ENCODE measurements at regions not wholly inside any gene's neighbourhood (a gene's known extent, or its start where the extent isn't known, plus 50 kb on each side); places are given as distances from the start of the nearest gene placed in this dataset.

DNA sequence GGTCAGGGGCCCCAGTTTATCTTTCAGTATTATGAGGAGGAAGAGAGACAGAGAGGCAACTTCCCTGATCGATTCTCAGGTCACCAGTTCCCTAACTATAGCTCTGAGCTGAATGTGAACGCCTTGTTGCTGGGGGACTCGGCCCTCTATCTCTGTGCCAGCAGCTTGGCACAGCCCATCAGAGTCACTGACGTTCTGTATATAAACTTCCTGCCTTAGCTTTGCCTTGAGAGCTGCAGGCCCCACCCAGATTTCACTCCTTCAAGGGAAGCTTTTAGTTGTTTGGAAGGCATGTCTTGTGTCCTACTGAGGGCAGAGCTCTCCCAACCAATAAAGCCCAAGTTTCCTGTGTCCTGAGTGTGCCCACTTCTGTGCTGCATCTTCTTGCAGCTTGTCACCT is 242.5 kb upstream of the PRSS58 start:
- Histone ChIP-seq H3K4me3 (replicated peaks in 1 of 4; ENCODE audit: control extremely low read depth in 1 of 4, insufficient read depth in 1 of 4, low read depth in 3 of 4, low read length in 4 of 4) (no peak overlapping the region), H3K27me3 (ENCODE audit: control insufficient read depth, insufficient read depth, low read length) (peaks cover 5% of the 10 kb centered on the region), H3K9me3 (ENCODE audit: control insufficient read depth, insufficient read depth, low read depth, low read length) (no peaks in the 10 kb centered on the region), H4K20me1 (ENCODE audit: control insufficient read depth, extremely low read depth, insufficient read depth, low read length) (no peaks in the 10 kb centered on the region), H3K4me2 (ENCODE audit: extremely low read depth, insufficient read depth, low read length) (no peak overlapping the region), H3K36me3 (ENCODE audit: control insufficient read depth, insufficient read depth, low read length) (no peaks in the 10 kb centered on the region), H3K4me1 (ENCODE audit: control insufficient read depth, extremely low read depth, insufficient read depth, low read length) (peaks cover 6% of the 10 kb centered on the region), H3K9ac (ENCODE audit: insufficient read depth, low read length) (no peak overlapping the region), H2AFZ (ENCODE audit: low read length) (no peak overlapping the region), H3K79me2 (ENCODE audit: control insufficient read depth, insufficient read depth, low read length) (no peaks in the 10 kb centered on the region), H3K27ac (ENCODE audit: insufficient read depth, low read length) (no peak overlapping the region)
- DNase-seq (ENCODE audit: low read depth in 2 of 2), result no peak
- no peak for TF ChIP-seq EZH2 (IDR thresholded peaks at IDR 0.05; ENCODE audit: low read length, missing control alignments)
- TF ChIP-seq, protein P1, sequence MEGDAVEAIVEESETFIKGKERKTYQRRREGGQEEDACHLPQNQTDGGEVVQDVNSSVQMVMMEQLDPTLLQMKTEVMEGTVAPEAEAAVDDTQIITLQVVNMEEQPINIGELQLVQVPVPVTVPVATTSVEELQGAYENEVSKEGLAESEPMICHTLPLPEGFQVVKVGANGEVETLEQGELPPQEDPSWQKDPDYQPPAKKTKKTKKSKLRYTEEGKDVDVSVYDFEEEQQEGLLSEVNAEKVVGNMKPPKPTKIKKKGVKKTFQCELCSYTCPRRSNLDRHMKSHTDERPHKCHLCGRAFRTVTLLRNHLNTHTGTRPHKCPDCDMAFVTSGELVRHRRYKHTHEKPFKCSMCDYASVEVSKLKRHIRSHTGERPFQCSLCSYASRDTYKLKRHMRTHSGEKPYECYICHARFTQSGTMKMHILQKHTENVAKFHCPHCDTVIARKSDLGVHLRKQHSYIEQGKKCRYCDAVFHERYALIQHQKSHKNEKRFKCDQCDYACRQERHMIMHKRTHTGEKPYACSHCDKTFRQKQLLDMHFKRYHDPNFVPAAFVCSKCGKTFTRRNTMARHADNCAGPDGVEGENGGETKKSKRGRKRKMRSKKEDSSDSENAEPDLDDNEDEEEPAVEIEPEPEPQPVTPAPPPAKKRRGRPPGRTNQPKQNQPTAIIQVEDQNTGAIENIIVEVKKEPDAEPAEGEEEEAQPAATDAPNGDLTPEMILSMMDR (conservative IDR thresholded peaks at IDR 0.05 in 1 of 2, IDR thresholded peaks at IDR 0.05 in 1 of 2; ENCODE audit: low read depth in 1 of 2, low read length in 2 of 2), result no peak

DNA sequence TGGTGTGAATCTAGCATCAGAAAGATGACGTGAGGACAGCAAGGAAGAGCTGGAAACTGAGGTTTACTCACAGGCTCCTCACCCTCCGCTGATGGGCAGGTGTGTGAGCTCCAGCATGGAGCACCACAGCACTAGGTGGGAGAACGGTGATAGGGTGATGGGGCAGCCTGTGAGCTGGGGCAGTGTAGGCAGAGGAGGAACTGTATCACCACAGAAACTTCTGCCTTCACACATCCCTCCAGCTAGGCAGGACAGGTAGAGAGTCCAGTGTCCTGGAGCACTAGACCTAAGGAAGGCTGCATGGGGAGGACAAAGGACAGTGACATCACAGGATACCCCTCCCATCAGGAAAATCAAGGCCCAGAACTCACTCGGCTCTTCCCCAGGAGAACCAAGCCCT is 241.8 kb upstream of the PRSS58 start:
- H3K36me3 ChIP-seq (ENCODE audit: control insufficient read depth, insufficient read depth, low read length), result no peaks in the 10 kb centered on the region
- DNase-seq (ENCODE audit: low read depth in 2 of 2), result no peak
- H3K27me3 ChIP-seq (ENCODE audit: control insufficient read depth, insufficient read depth, low read length), result no peaks in the 10 kb centered on the region
- H2AFZ ChIP-seq (ENCODE audit: low read length), result no peak overlapping the region
- no peaks in the 10 kb centered on the region for H3K9me3 ChIP-seq (ENCODE audit: control insufficient read depth, insufficient read depth, low read depth, low read length)
- TF ChIP-seq, protein P1 (conservative IDR thresholded peaks at IDR 0.05 in 1 of 2, IDR thresholded peaks at IDR 0.05 in 1 of 2; ENCODE audit: low read depth in 1 of 2, low read length in 2 of 2), result no peak
- H4K20me1 ChIP-seq (ENCODE audit: control insufficient read depth, extremely low read depth, insufficient read depth, low read length), result no peaks in the 10 kb centered on the region
- H3K4me3 ChIP-seq (replicated peaks in 1 of 4; ENCODE audit: control extremely low read depth in 1 of 4, insufficient read depth in 1 of 4, low read depth in 3 of 4, low read length in 4 of 4), result no peak overlapping the region
- H3K9ac ChIP-seq (ENCODE audit: insufficient read depth, low read length), result no peak overlapping the region
- H3K79me2 ChIP-seq (ENCODE audit: control insufficient read depth, insufficient read depth, low read length), result no peaks in the 10 kb centered on the region
- H3K4me2 ChIP-seq (ENCODE audit: extremely low read depth, insufficient read depth, low read length), result no peak overlapping the region
- H3K27ac ChIP-seq (ENCODE audit: insufficient read depth, low read length), result no peak overlapping the region
- peaks cover 6% of the 10 kb centered on the region for H3K4me1 ChIP-seq (ENCODE audit: control insufficient read depth, extremely low read depth, insufficient read depth, low read length)

DNA sequence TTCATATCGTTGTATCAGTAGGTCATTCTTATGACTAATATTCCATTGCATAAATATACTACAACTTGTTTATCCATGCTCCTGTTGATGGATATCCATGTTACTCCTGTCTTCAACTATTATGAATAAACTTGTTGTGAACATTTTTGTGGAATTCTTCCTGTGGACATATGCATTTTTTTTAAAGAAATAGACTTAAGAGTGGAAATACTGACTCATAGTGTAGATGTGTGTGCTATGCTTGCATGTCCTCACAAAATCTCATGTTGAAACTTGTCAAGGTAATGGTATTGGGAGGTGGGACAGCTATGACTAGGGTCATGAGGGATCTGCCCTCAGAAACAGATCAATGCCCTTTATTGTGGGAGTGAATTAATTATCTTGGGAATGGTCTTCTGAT is 240.5 kb upstream of the PRSS58 start:
- Histone ChIP-seq H2AFZ (ENCODE audit: low read length) (no peak overlapping the region), H3K4me1 (ENCODE audit: control insufficient read depth, extremely low read depth, insufficient read depth, low read length) (peaks cover 6% of the 10 kb centered on the region), H3K4me2 (ENCODE audit: extremely low read depth, insufficient read depth, low read length) (no peak overlapping the region), H4K20me1 (ENCODE audit: control insufficient read depth, extremely low read depth, insufficient read depth, low read length) (no peaks in the 10 kb centered on the region), H3K9ac (ENCODE audit: insufficient read depth, low read length) (no peak overlapping the region), H3K27ac (ENCODE audit: insufficient read depth, low read length) (no peak overlapping the region), H3K36me3 (ENCODE audit: control insufficient read depth, insufficient read depth, low read length) (no peaks in the 10 kb centered on the region), H3K79me2 (ENCODE audit: control insufficient read depth, insufficient read depth, low read length) (no peaks in the 10 kb centered on the region), H3K27me3 (ENCODE audit: control insufficient read depth, insufficient read depth, low read length) (no peaks in the 10 kb centered on the region), H3K4me3 (replicated peaks in 1 of 4; ENCODE audit: control extremely low read depth in 1 of 4, insufficient read depth in 1 of 4, low read depth in 3 of 4, low read length in 4 of 4) (no peak overlapping the region), H3K9me3 (ENCODE audit: control insufficient read depth, insufficient read depth, low read depth, low read length) (no peaks in the 10 kb centered on the region)
- DNase-seq (ENCODE audit: low read depth in 2 of 2), result peak; percentile 18 to 43
- TF ChIP-seq, protein P1 (conservative IDR thresholded peaks at IDR 0.05 in 1 of 2, IDR thresholded peaks at IDR 0.05 in 1 of 2; ENCODE audit: low read depth in 1 of 2, low read length in 2 of 2), result no peak
- TF ChIP-seq EZH2 (IDR thresholded peaks at IDR 0.05; ENCODE audit: low read length, missing control alignments), result no peak
